HepG2 (cell line): ENCODE measurements at regions not wholly inside any gene's neighbourhood (a gene's known extent, or its start where the extent isn't known, plus 50 kb on each side); places are given as distances from the start of the nearest gene placed in this dataset.

Source experiments
- ATAC-seq: fragments of 200-7000 bp; cut with Tn5 transposase; 3 replicates; pipeline ENCODE4 v1.9.1; 2020; ENCODE audit warnings: mild to moderate bottlenecking, moderate library complexity
- BruUV-seq: library from RNA; stranded (reverse); fragments of 400-500 nt; replicated peaks from 2 replicates; lab custom pipeline; 2021; lab: Mats Ljungman, UMichigan
- CTCF ChIA-PET: fragments of 300-600 bp; formaldehyde crosslinking; extraction: SDS; loops from one replicate; lab custom pipeline; 2021; ENCODE audit warnings: low total read pairs, inconsistent platforms, low intra/inter-chr PET ratio; lab: Yijun Ruan, JAX
- POLR2A ChIA-PET: fragments of 350-600 bp; sonication (Branson Sonifier 250); formaldehyde crosslinking; loops from one replicate; lab custom pipeline; 2020; ENCODE audit warnings: antibody characterized with exemption, inconsistent platforms; lab: Yijun Ruan, JAX
- DNase-seq: peaks from one replicate; pipeline ENCODE4 v3.0.0-alpha.2; 2015; ENCODE audit warnings: low spot score
- FAIRE-seq: peaks from 3 replicates; lab custom pipeline; 2011; peaks lifted over from hg19 to GRCh38; lab: Jason Lieb, UNC
- H2AFZ ChIP-seq: one replicate; pipeline ENCODE4 v1.6.1; 2011; ENCODE audit warnings: low read length, inconsistent platforms
- H3K27ac ChIP-seq: fragments of 300-600 bp; 3 replicates; pipeline ENCODE4 v1.8.0; 2011; ENCODE audit warnings: mixed run types, mild to moderate bottlenecking, mixed read lengths, low read length, inconsistent platforms; ENCODE audit not compliant: insufficient read depth; ENCODE audit errors: extremely low read length
- H3K27me3 ChIP-seq, 2 experiments: fragments of 200-600 bp in 1 of 2; 2 replicates in 1 of 2; 3 replicates in 1 of 2; pipeline versions ENCODE4 v1.6.0 to v1.8.0; 2011; ENCODE audit warnings: low read length in 2 of 2, mild to moderate bottlenecking in 2 of 2, moderate library complexity in 2 of 2, inconsistent platforms in 1 of 2; ENCODE audit not compliant: insufficient read depth in 2 of 2, control insufficient read depth in 1 of 2
- H3K36me3 ChIP-seq, 2 experiments: fragments of 200-600 bp in 1 of 2; replicated peaks in 1 of 2; 2 replicates in 1 of 2; 3 replicates in 1 of 2; pipeline versions ENCODE4 v1.5.1 to v1.8.0; 2011; ENCODE audit warnings: low read length in 2 of 2, inconsistent platforms in 1 of 2; ENCODE audit not compliant: insufficient read depth in 2 of 2, control insufficient read depth in 1 of 2
- H3K4me1 ChIP-seq: 2 replicates; pipeline ENCODE4 v1.5.1; 2012; ENCODE audit warnings: low read length, inconsistent platforms; ENCODE audit not compliant: insufficient read depth
- H3K4me2 ChIP-seq: 2 replicates; pipeline ENCODE4 v1.6.0; 2011; ENCODE audit warnings: low read depth, low read length, inconsistent platforms
- H3K4me3 ChIP-seq, 3 experiments: fragments of 200-600 bp in 1 of 3; sonication (generic), shearing (Covaris generic) in 1 of 3; replicated peaks in 1 of 3; 2 replicates each; pipeline ENCODE4 v1.5.1; 2011 to 2016; ENCODE audit warnings: low read length in 3 of 3, inconsistent platforms in 2 of 3, low read depth in 2 of 3, mild to moderate bottlenecking in 2 of 3, control low read depth in 1 of 3, mixed read lengths in 1 of 3; ENCODE audit not compliant: insufficient read depth in 1 of 3
- H3K79me2 ChIP-seq: one replicate; pipeline ENCODE4 v1.6.1; 2011; ENCODE audit warnings: low read length, inconsistent platforms; ENCODE audit not compliant: insufficient read depth
- H3K9ac ChIP-seq: 2 replicates; pipeline ENCODE4 v1.6.0; 2011; ENCODE audit warnings: mild to moderate bottlenecking, low read depth, low read length, inconsistent platforms; ENCODE audit not compliant: insufficient read depth
- H3K9me3 ChIP-seq: 2 replicates; pipeline ENCODE4 v1.5.1; 2012; ENCODE audit warnings: mild to moderate bottlenecking, low read length
- H4K20me1 ChIP-seq: 2 replicates; pipeline ENCODE4 v1.6.0; 2011; ENCODE audit warnings: inconsistent platforms, mild to moderate bottlenecking, low read length, moderate library complexity; ENCODE audit not compliant: insufficient read depth
- HNF4A ChIP-seq: sonication (generic); formaldehyde crosslinking; IDR thresholded peaks from 2 replicates; pipeline ENCODE4 v1.4.0; 2020; ENCODE audit warnings: missing genetic modification reagents
- RBFOX2 ChIP-seq: fragments of 200-400 bp; formaldehyde crosslinking; IDR thresholded peaks from 2 replicates; pipeline ENCODE4 v1.6.1; 2017; ENCODE audit warnings: low read depth, mild to moderate bottlenecking, low read length
- REL ChIP-seq: sonication (generic); formaldehyde crosslinking; conservative IDR thresholded peaks from 2 replicates; pipeline ENCODE4 v1.8.0; 2022; ENCODE audit warnings: mild to moderate bottlenecking, missing genetic modification reagents, moderate library complexity
- RNF2 ChIP-seq: fragments of 450-650 bp; conservative IDR thresholded peaks from 2 replicates; pipeline ENCODE4 v1.6.1; 2016; ENCODE audit warnings: low read depth
- STAG1 ChIP-seq: sonication (generic); formaldehyde crosslinking; IDR thresholded peaks from 2 replicates; pipeline ENCODE4 v1.4.0; 2020; ENCODE audit warnings: missing genetic modification reagents
- TOE1 ChIP-seq: sonication (generic); formaldehyde crosslinking; IDR thresholded peaks from 2 replicates; pipeline ENCODE4 v1.4.0; 2020; ENCODE audit warnings: mild to moderate bottlenecking, missing genetic modification reagents
- TOPORS ChIP-seq: sonication (generic); formaldehyde crosslinking; IDR thresholded peaks from 2 replicates; pipeline ENCODE4 v1.8.0; 2023; ENCODE audit warnings: mild to moderate bottlenecking, missing genetic modification reagents
- TSC22D2 ChIP-seq: sonication (generic); formaldehyde crosslinking; IDR thresholded peaks from 2 replicates; pipeline ENCODE4 v1.5.1; 2020; ENCODE audit warnings: missing genetic modification reagents, mild to moderate bottlenecking, borderline replicate concordance
- ZBTB20 ChIP-seq: sonication (generic); formaldehyde crosslinking; IDR thresholded peaks from 2 replicates; pipeline ENCODE4 v1.8.1; 2023; ENCODE audit warnings: missing genetic modification reagents, low read depth, mild to moderate bottlenecking, borderline replicate concordance
- ZMAT3 ChIP-seq: sonication (generic); formaldehyde crosslinking; conservative IDR thresholded peaks from 2 replicates; pipeline ENCODE4 v1.7.0; 2021; ENCODE audit warnings: missing genetic modification reagents
- ZNF143 ChIP-seq: sonication (generic); formaldehyde crosslinking; IDR thresholded peaks from 2 replicates; pipeline ENCODE4 v1.4.0; 2020; ENCODE audit warnings: missing genetic modification reagents
- ZNF263 ChIP-seq: sonication (generic); formaldehyde crosslinking; IDR thresholded peaks from 2 replicates; pipeline ENCODE4 v1.4.0; 2020; ENCODE audit warnings: missing genetic modification reagents
- ZNF577 ChIP-seq: sonication (generic); formaldehyde crosslinking; IDR thresholded peaks from 2 replicates; pipeline ENCODE4 v1.4.0; 2020; ENCODE audit warnings: mild to moderate bottlenecking, low read depth, missing genetic modification reagents, borderline replicate concordance
- ZNF605 ChIP-seq: sonication (generic); formaldehyde crosslinking; IDR thresholded peaks from 2 replicates; pipeline ENCODE4 v1.8.0; 2022; ENCODE audit warnings: mild to moderate bottlenecking, missing genetic modification reagents
- WGBS: methylation state at CpG from one replicate; pipeline ENCODE4 v1.1.6; 2017; ENCODE audit warnings: low lambda C conversion rate; 5-methylcytosine and 5-hydroxymethylcytosine counted together
- in situ Hi-C: cut with HindIII; loops from 2 replicates; pipeline ENCODE4 v1.10.0; 2017; ENCODE audit warnings: low pct_unique_long_range_greater_than_20kb; ENCODE audit not compliant: extremely low pct_ligation_motif_present
- intact Hi-C: fragments of 100-400 bp; cut with micrococcal nuclease; formaldehyde crosslinking; loops from one replicate; pipeline ENCODE4 v1.10.0; 2022; ENCODE audit not compliant: unreplicated experiment
- TF ChIP-seq, protein P1 (sequence below): sonication (generic); formaldehyde crosslinking; conservative IDR thresholded peaks from 2 replicates; pipeline ENCODE4 v1.4.0; 2020; ENCODE audit warnings: mild to moderate bottlenecking, missing genetic modification reagents, moderate library complexity
- TF ChIP-seq, protein P2 (sequence below): sonication (generic); formaldehyde crosslinking; IDR thresholded peaks from 2 replicates; pipeline ENCODE4 v1.5.0; 2020; ENCODE audit warnings: missing genetic modification reagents, mild to moderate bottlenecking, borderline replicate concordance
- TF ChIP-seq, protein P3 (sequence below): sonication (generic); formaldehyde crosslinking; IDR thresholded peaks from 2 replicates; pipeline ENCODE4 v1.8.1; 2023; ENCODE audit warnings: mild to moderate bottlenecking, inconsistent platforms, moderate library complexity, missing genetic modification reagents, borderline replicate concordance
- TF ChIP-seq, protein P4 (sequence below): sonication (generic); formaldehyde crosslinking; conservative IDR thresholded peaks from 2 replicates; pipeline ENCODE4 v1.5.0; 2020; ENCODE audit warnings: missing genetic modification reagents

DNA sequence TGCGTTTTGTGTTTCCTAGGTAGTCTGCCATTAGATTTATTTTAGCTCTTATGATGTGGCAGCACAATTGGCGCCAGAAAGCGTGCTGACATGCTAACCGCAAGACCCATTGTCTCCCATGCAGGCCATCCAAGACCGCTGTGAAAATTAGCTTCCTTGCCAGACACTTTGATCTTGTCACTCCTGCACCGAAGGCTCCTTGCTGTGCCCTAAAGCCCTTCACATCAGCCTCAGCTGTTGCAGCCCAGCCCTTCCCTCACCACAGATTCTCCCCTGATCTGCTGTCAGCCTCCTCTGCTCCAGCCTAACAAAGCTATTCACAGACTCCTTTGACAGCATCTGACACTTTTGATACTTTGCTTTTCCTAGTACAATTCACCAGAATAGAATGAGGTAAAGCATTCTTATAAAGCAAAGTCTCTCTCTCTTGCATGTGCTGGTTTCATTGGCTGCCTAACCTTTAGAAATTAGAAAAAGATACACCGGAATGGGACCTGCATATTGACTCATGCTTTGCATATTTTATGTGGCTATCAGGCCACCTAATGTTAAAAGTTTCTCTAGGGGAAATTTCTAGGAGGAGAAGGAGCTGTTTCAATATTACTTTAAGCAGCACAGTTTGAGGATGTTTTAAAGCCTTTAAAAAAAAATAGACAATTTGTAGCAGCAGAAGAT lies 280.3 kb upstream of the FMN2 start:
- Histone ChIP-seq H3K27ac (no peak overlapping the region), H3K79me2 (no peaks in the 10 kb centered on the region), H3K9me3 (no peaks in the 10 kb centered on the region), H3K4me1 (no peaks in the 10 kb centered on the region), H2AFZ (no peak overlapping the region), H3K4me3 (no peak overlapping the region), H3K4me2 (no peak overlapping the region), H3K36me3 (no peaks in the 10 kb centered on the region), H4K20me1 (no peaks in the 10 kb centered on the region), H3K27me3 (no peaks in the 10 kb centered on the region), H3K9ac (no peak overlapping the region)
- in situ Hi-C loops (no loop called here), intact Hi-C loops (no loop called here)
- DNase-seq (no peak), ATAC-seq (no peak), FAIRE-seq (no peak)
- POLR2A ChIA-PET: no interaction called here
- BruUV-seq: no TSS peak
- WGBS: 36% methylated on average over 7 of the region's 7 CpGs
- CTCF ChIA-PET: no interaction called here
- TF ChIP-seq ZNF577 (CRISPR knock-in tag): no peak
- TF ChIP-seq, protein P1, sequence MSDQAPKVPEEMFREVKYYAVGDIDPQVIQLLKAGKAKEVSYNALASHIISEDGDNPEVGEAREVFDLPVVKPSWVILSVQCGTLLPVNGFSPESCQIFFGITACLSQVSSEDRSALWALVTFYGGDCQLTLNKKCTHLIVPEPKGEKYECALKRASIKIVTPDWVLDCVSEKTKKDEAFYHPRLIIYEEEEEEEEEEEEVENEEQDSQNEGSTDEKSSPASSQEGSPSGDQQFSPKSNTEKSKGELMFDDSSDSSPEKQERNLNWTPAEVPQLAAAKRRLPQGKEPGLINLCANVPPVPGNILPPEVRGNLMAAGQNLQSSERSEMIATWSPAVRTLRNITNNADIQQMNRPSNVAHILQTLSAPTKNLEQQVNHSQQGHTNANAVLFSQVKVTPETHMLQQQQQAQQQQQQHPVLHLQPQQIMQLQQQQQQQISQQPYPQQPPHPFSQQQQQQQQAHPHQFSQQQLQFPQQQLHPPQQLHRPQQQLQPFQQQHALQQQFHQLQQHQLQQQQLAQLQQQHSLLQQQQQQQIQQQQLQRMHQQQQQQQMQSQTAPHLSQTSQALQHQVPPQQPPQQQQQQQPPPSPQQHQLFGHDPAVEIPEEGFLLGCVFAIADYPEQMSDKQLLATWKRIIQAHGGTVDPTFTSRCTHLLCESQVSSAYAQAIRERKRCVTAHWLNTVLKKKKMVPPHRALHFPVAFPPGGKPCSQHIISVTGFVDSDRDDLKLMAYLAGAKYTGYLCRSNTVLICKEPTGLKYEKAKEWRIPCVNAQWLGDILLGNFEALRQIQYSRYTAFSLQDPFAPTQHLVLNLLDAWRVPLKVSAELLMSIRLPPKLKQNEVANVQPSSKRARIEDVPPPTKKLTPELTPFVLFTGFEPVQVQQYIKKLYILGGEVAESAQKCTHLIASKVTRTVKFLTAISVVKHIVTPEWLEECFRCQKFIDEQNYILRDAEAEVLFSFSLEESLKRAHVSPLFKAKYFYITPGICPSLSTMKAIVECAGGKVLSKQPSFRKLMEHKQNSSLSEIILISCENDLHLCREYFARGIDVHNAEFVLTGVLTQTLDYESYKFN (CRISPR knock-in tag): no peak
- no peak for TF ChIP-seq RNF2
- TF ChIP-seq TOE1: no peak
- TF ChIP-seq ZNF605 (CRISPR knock-in tag): no peak
- TF ChIP-seq TOPORS (CRISPR knock-in tag): no peak
- TF ChIP-seq, protein P2, sequence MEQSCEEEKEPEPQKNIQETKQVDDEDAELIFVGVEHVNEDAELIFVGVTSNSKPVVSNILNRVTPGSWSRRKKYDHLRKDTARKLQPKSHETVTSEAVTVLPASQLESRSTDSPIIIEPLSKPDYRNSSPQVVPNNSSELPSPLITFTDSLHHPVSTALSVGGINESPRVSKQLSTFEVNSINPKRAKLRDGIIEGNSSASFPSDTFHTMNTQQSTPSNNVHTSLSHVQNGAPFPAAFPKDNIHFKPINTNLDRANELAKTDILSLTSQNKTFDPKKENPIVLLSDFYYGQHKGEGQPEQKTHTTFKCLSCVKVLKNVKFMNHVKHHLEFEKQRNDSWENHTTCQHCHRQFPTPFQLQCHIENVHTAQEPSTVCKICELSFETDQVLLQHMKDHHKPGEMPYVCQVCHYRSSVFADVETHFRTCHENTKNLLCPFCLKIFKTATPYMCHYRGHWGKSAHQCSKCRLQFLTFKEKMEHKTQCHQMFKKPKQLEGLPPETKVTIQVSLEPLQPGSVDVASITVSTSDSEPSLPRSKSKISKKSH (CRISPR knock-in tag): no peak
- no peak for TF ChIP-seq ZBTB20 (CRISPR knock-in tag)
- TF ChIP-seq ZNF143 (CRISPR knock-in tag): no peak
- no peak for TF ChIP-seq ZNF263 (CRISPR knock-in tag)
- no peak for TF ChIP-seq ZMAT3 (CRISPR knock-in tag)
- TF ChIP-seq REL: no peak
- TF ChIP-seq RBFOX2: no peak
- no peak for TF ChIP-seq TSC22D2 (CRISPR knock-in tag)
- TF ChIP-seq HNF4A (CRISPR knock-in tag): no peak
- TF ChIP-seq, protein P3, sequence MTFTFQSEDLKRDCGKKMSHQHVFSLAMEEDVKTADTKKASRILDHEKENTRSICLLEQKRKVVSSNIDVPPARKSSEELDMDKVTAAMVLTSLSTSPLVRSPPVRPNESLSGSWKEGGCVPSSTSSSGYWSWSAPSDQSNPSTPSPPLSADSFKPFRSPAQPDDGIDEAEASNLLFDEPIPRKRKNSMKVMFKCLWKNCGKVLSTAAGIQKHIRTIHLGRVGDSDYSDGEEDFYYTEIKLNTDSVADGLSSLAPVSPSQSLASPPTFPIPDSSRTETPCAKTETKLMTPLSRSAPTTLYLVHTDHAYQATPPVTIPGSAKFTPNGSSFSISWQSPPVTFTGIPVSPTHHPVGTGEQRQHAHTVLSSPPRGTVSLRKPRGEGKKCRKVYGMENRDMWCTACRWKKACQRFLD (CRISPR knock-in tag): no peak
- no peak for TF ChIP-seq STAG1 (CRISPR knock-in tag)
- TF ChIP-seq, protein P4, sequence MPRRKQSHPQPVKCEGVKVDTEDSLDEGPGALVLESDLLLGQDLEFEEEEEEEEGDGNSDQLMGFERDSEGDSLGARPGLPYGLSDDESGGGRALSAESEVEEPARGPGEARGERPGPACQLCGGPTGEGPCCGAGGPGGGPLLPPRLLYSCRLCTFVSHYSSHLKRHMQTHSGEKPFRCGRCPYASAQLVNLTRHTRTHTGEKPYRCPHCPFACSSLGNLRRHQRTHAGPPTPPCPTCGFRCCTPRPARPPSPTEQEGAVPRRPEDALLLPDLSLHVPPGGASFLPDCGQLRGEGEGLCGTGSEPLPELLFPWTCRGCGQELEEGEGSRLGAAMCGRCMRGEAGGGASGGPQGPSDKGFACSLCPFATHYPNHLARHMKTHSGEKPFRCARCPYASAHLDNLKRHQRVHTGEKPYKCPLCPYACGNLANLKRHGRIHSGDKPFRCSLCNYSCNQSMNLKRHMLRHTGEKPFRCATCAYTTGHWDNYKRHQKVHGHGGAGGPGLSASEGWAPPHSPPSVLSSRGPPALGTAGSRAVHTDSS (CRISPR knock-in tag): no peak
